OCI-LY7 (cell line): ENCODE measurements at regions not wholly inside any gene's neighbourhood (a gene's known extent, or its start where the extent isn't known, plus 50 kb on each side); places are given as distances from the start of the nearest gene placed in this dataset.

Experiments
- EZH2phosphoT487 ChIP-seq: fragments of 200-600 bp; sonication (generic); IDR thresholded peaks from 2 replicates; pipeline ENCODE4 v1.6.1; 2018; ENCODE audit warnings: low read depth, borderline replicate concordance, mild to moderate bottlenecking, mixed run types, antibody characterized with exemption, low read length, moderate library complexity, mixed read lengths
- TF ChIP-seq, protein P1 (sequence below): fragments of 200-600 bp; sonication (generic); conservative IDR thresholded peaks from 2 replicates; pipeline ENCODE4 v1.5.1; 2014; ENCODE audit warnings: mild to moderate bottlenecking, antibody characterized with exemption, low read length, moderate library complexity, mixed read lengths

- TF ChIP-seq, protein P1, sequence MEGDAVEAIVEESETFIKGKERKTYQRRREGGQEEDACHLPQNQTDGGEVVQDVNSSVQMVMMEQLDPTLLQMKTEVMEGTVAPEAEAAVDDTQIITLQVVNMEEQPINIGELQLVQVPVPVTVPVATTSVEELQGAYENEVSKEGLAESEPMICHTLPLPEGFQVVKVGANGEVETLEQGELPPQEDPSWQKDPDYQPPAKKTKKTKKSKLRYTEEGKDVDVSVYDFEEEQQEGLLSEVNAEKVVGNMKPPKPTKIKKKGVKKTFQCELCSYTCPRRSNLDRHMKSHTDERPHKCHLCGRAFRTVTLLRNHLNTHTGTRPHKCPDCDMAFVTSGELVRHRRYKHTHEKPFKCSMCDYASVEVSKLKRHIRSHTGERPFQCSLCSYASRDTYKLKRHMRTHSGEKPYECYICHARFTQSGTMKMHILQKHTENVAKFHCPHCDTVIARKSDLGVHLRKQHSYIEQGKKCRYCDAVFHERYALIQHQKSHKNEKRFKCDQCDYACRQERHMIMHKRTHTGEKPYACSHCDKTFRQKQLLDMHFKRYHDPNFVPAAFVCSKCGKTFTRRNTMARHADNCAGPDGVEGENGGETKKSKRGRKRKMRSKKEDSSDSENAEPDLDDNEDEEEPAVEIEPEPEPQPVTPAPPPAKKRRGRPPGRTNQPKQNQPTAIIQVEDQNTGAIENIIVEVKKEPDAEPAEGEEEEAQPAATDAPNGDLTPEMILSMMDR = no peak
- TF ChIP-seq EZH2phosphoT487 = no peak
Observed at GRCh38 chr4:170167678-170168077, 77.9 kb upstream of the AADAT start.
